ENCODE measurements at regions not wholly inside any gene's neighbourhood (a gene's known extent, or its start where the extent isn't known, plus 50 kb on each side); places are given as distances from the start of the nearest gene placed in this dataset.

- H3K27me3 ChIP-seq (ENCODE audit: control insufficient read depth in 3 of 3, insufficient read depth in 3 of 3, low read length in 2 of 3) = no peaks in the 10 kb centered on the region
- no peaks in the 10 kb centered on the region for H3K36me3 ChIP-seq (ENCODE audit: control insufficient read depth in 4 of 4, insufficient read depth in 4 of 4, low read length in 4 of 4)
- 32 to 33% methylated on average over 3 of the region's 3 CpGs for WGBS, 2 donors
- DNase-seq = peak in 2 of 3 donors; percentile 55 to 70
- no peak overlapping the region for H3K4me3 ChIP-seq
- H3K4me1 ChIP-seq (ENCODE audit: control insufficient read depth in 5 of 5, insufficient read depth in 5 of 5, low read length in 5 of 5) = peaks cover 0 to 5% (median 3%) of the 10 kb centered on the region in 5 donors
- H3K9ac ChIP-seq (ENCODE audit: insufficient read depth in 1 of 2, low read length in 2 of 2) = no peak overlapping the region
- TF ChIP-seq CTCF (IDR thresholded peaks at IDR 0.05; ENCODE audit: control extremely low read depth, extremely low read depth) = no peak
- H3K9me3 ChIP-seq (ENCODE audit: control insufficient read depth in 4 of 4, insufficient read depth in 3 of 4, low read length in 3 of 4) = no peaks in the 10 kb centered on the region
- peak overlapping the region in 1 of 2 donors; percentile 60 for H3K27ac ChIP-seq (ENCODE audit: low read depth in 1 of 2, low read length in 1 of 2)
- peak; percentile 65 for ATAC-seq (ENCODE audit: insufficient read depth, low FRiP score)
Observed at GRCh38 chr1:199691540-199691939, 336.0 kb upstream of the NR5A2 start.

GRCh38 chr1:199693724-199694123, 333.8 kb upstream of the NR5A2 start:
- Histone ChIP-seq H3K36me3 (ENCODE audit: control insufficient read depth in 4 of 4, insufficient read depth in 4 of 4, low read length in 4 of 4) (no peaks in the 10 kb centered on the region), H3K27ac (ENCODE audit: low read depth in 1 of 2, low read length in 1 of 2) (no peak overlapping the region), H3K4me3 (no peak overlapping the region), H3K4me1 (ENCODE audit: control insufficient read depth in 5 of 5, insufficient read depth in 5 of 5, low read length in 5 of 5) (peaks cover 0 to 5% (median 3%) of the 10 kb centered on the region in 5 donors), H3K27me3 (ENCODE audit: control insufficient read depth in 3 of 3, insufficient read depth in 3 of 3, low read length in 2 of 3) (no peaks in the 10 kb centered on the region), H3K9me3 (ENCODE audit: control insufficient read depth in 4 of 4, insufficient read depth in 3 of 4, low read length in 3 of 4) (no peaks in the 10 kb centered on the region), H3K9ac (ENCODE audit: insufficient read depth in 1 of 2, low read length in 2 of 2) (no peak overlapping the region)
- ATAC-seq (ENCODE audit: insufficient read depth, low FRiP score) (no peak), DNase-seq (no peak)
- 96 to 97% methylated on average over 2 of the region's 2 CpGs for whole genome bisulfite sequencing, 2 donors
- no peak for TF ChIP-seq CTCF (IDR thresholded peaks at IDR 0.05; ENCODE audit: control extremely low read depth, extremely low read depth)

- TF ChIP-seq CTCF (IDR thresholded peaks at IDR 0.05; ENCODE audit: control extremely low read depth, extremely low read depth) = no peak
- Histone ChIP-seq H3K4me1 (ENCODE audit: control insufficient read depth in 5 of 5, insufficient read depth in 5 of 5, low read length in 5 of 5) (peaks cover 0 to 5% (median 3%) of the 10 kb centered on the region in 5 donors), H3K27ac (ENCODE audit: low read depth in 1 of 2, low read length in 1 of 2) (no peak overlapping the region), H3K9ac (ENCODE audit: insufficient read depth in 1 of 2, low read length in 2 of 2) (no peak overlapping the region), H3K27me3 (ENCODE audit: control insufficient read depth in 3 of 3, insufficient read depth in 3 of 3, low read length in 2 of 3) (no peaks in the 10 kb centered on the region), H3K36me3 (ENCODE audit: control insufficient read depth in 4 of 4, insufficient read depth in 4 of 4, low read length in 4 of 4) (no peaks in the 10 kb centered on the region), H3K9me3 (ENCODE audit: control insufficient read depth in 4 of 4, insufficient read depth in 3 of 4, low read length in 3 of 4) (no peaks in the 10 kb centered on the region), H3K4me3 (no peak overlapping the region)
- no peak for DNase-seq
- no peak for ATAC-seq (ENCODE audit: insufficient read depth, low FRiP score)
- 75 to 84% methylated on average over 2 of the region's 2 CpGs for WGBS, 2 donors
Observed at GRCh38 chr1:199696225-199696624, 331.3 kb upstream of the NR5A2 start.

GRCh38 chr1:199698222-199698621, 329.3 kb upstream of the NR5A2 start:
- Histone ChIP-seq H3K9me3 (ENCODE audit: control insufficient read depth in 4 of 4, insufficient read depth in 3 of 4, low read length in 3 of 4) (no peaks in the 10 kb centered on the region), H3K4me3 (no peak overlapping the region), H3K36me3 (ENCODE audit: control insufficient read depth in 4 of 4, insufficient read depth in 4 of 4, low read length in 4 of 4) (no peaks in the 10 kb centered on the region), H3K27me3 (ENCODE audit: control insufficient read depth in 3 of 3, insufficient read depth in 3 of 3, low read length in 2 of 3) (no peaks in the 10 kb centered on the region), H3K27ac (ENCODE audit: low read depth in 1 of 2, low read length in 1 of 2) (no peak overlapping the region), H3K4me1 (ENCODE audit: control insufficient read depth in 5 of 5, insufficient read depth in 5 of 5, low read length in 5 of 5) (peaks cover 0 to 1% (median 0%) of the 10 kb centered on the region in 5 donors), H3K9ac (ENCODE audit: insufficient read depth in 1 of 2, low read length in 2 of 2) (no peak overlapping the region)
- TF ChIP-seq CTCF (IDR thresholded peaks at IDR 0.05; ENCODE audit: control extremely low read depth, extremely low read depth) = no peak
- ATAC-seq (ENCODE audit: insufficient read depth, low FRiP score) = no peak
- DNase-seq = no peak

All from lung (tissue), 11 donors.